Uterus (tissue), 3 donors: ENCODE measurements at regions not wholly inside any gene's neighbourhood (a gene's known extent, or its start where the extent isn't known, plus 50 kb on each side); places are given as distances from the start of the nearest gene placed in this dataset.
"Not testable (repeated sequence)": the region's sequence is repeated elsewhere in the genome, so short reads cannot be mapped to it uniquely, and the experiment has no call there.

Experiments used
- DNase-seq, 2 donors: peaks; one replicate each; pipeline ENCODE4 v3.0.0-alpha.2; 2019 to 2020
- H3K27ac ChIP-seq, 2 donors: fragments of 200-600 bp; sonication (generic); 1 replicate in 1 of 2; 2 replicates in 1 of 2; pipeline ENCODE4 v1.5.1; 2016 to 2018
- H3K27me3 ChIP-seq, 2 donors: fragments of 200-600 bp; sonication (generic); one replicate each; pipeline ENCODE4 v1.5.1; 2018 to 2019; ENCODE audit warnings: control low read depth in 1 of 2
- H3K36me3 ChIP-seq, 2 donors: fragments of 200-600 bp; sonication (generic); one replicate each; pipeline ENCODE4 v1.5.1; 2019; ENCODE audit warnings: control low read depth in 1 of 2
- H3K4me1 ChIP-seq, 2 donors: fragments of 200-600 bp; sonication (generic); one replicate each; pipeline ENCODE4 v1.5.1; 2018 to 2019; ENCODE audit warnings: control low read depth in 1 of 2
- H3K4me3 ChIP-seq, 2 donors: fragments of 200-600 bp; sonication (generic); 1 replicate in 1 of 2; 2 replicates in 1 of 2; pipeline ENCODE4 v1.5.1; 2018 to 2019; ENCODE audit warnings: mild to moderate bottlenecking in 1 of 2
- H3K9me3 ChIP-seq, 2 donors: fragments of 200-600 bp; sonication (generic); one replicate each; pipeline ENCODE4 v1.5.1; 2019; ENCODE audit warnings: control low read depth in 1 of 2
- POLR2A ChIP-seq, 2 donors: fragments of 450-650 bp; IDR thresholded peaks; one replicate each; pipeline ENCODE4 v1.6.1; 2016; ENCODE audit warnings: antibody characterized with exemption in 2 of 2, mild to moderate bottlenecking in 1 of 2, moderate library complexity in 1 of 2
- intact Hi-C: fragments of 100-400 bp; cut with DNase I; formaldehyde crosslinking; loops from one replicate; pipeline ENCODE4 v1.15.1; 2023; ENCODE audit warnings: low total_unique reads
- TF ChIP-seq, protein P1 (sequence below), 4 experiments: fragments of 200-600 bp in 2 of 4; fragments of 450-650 bp in 2 of 4; sonication (generic) in 2 of 4; IDR thresholded peaks; one replicate each; pipeline ENCODE4 v1.5.1; 2016 to 2019; ENCODE audit warnings: antibody characterized with exemption in 4 of 4, mild to moderate bottlenecking in 2 of 4, moderate library complexity in 1 of 4
- donor health status: DM: yes; HTN: yes; CAD: no.

DNA sequence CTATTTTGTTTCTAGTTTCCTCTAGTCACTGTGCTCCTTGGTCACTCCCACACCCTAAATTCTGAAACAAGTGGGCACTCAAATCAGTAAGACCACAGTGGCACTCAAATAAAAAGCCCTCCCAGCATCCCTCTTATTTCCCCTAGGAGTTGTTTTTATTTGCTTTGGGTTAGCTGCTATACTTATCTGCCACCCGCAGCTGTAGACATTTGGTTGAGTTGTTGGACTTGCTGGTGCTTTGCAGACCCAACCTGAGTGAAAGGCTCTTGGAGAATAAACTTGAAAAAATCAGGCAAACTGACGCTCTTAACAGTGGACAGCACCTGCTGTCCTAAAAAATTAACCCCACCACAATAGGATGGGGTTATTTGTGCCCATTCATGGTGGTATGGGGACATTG, 203.0 kb downstream of the SPATA31A6 start:
- Histone ChIP-seq H3K4me3 (no peak overlapping the region), H3K9me3 (no peaks in the 10 kb centered on the region), H3K4me1 (no peaks in the 10 kb centered on the region), H3K27me3 (no peaks in the 10 kb centered on the region), H3K36me3 (no peaks in the 10 kb centered on the region), H3K27ac (no peak overlapping the region)
- intact Hi-C loops = no loop called here
- no peak for DNase-seq
- TF ChIP-seq, protein P1, sequence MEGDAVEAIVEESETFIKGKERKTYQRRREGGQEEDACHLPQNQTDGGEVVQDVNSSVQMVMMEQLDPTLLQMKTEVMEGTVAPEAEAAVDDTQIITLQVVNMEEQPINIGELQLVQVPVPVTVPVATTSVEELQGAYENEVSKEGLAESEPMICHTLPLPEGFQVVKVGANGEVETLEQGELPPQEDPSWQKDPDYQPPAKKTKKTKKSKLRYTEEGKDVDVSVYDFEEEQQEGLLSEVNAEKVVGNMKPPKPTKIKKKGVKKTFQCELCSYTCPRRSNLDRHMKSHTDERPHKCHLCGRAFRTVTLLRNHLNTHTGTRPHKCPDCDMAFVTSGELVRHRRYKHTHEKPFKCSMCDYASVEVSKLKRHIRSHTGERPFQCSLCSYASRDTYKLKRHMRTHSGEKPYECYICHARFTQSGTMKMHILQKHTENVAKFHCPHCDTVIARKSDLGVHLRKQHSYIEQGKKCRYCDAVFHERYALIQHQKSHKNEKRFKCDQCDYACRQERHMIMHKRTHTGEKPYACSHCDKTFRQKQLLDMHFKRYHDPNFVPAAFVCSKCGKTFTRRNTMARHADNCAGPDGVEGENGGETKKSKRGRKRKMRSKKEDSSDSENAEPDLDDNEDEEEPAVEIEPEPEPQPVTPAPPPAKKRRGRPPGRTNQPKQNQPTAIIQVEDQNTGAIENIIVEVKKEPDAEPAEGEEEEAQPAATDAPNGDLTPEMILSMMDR (IDR thresholded peaks at IDR 0.05) = no peak

DNA sequence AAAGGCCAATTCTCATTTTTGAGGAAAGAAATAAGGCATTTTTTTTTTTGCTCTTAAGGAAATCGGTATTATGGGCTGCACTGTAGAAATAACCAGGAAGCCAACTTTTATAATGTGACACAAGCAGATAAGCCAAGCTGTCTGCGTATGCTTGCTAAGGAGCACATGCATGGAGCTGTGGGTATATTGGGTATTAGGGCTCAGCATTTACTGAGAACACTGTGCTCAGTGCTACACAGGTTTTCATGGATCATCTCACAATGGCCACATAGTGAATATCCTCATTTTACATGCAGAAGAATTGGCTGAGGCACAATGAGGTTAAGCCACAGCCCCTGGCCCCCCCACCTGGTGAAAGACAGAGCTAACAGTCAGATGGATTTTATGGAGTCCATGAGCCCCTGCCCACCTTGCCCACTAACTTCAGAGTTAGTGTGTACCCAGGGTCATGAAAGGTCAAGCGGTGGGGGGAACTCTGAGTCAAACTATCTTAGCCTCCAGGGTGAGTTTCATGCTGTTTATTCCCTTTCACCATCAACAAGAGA, 204.8 kb downstream of the SPATA31A6 start:
- TF ChIP-seq, protein P1 (IDR thresholded peaks at IDR 0.05) = no peak
- TF ChIP-seq POLR2A (IDR thresholded peaks at IDR 0.05) = no peak
- no peaks in the 10 kb centered on the region for H3K27me3 ChIP-seq
- DNase-seq = no peak
- H3K4me3 ChIP-seq = no peak overlapping the region
- no peak overlapping the region for H3K27ac ChIP-seq
- no peaks in the 10 kb centered on the region for H3K9me3 ChIP-seq
- H3K4me1 ChIP-seq = no peaks in the 10 kb centered on the region
- no peaks in the 10 kb centered on the region for H3K36me3 ChIP-seq
- intact Hi-C loops = no loop called here

DNA sequence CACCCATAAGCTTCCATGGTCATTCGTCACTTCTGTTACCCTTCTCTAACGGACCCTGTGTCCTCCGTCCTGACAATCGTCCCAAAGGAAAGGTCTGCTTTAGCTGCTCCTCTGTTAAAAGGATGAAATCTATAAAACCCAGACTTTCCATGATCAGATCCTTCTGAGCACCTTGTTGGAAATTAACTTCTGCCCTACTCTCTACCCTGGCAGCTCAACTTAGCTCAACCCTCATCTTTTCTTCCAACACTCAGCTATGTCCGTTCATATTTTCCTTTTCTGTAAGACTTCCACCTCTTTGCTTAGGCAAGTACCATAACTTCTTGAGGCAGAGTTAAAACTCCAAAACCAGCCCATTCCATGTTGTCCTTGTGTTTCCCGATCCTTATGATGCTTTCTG, 205.4 kb downstream of the SPATA31A6 start:
- H3K4me3 ChIP-seq = no peak overlapping the region
- no peak overlapping the region for H3K27ac ChIP-seq
- DNase-seq = no peak
- H3K36me3 ChIP-seq = no peaks in the 10 kb centered on the region
- intact Hi-C loops = no loop called here
- TF ChIP-seq, protein P1 (IDR thresholded peaks at IDR 0.05) = no peak
- TF ChIP-seq POLR2A (IDR thresholded peaks at IDR 0.05) = no peak
- H3K27me3 ChIP-seq = no peaks in the 10 kb centered on the region
- no peaks in the 10 kb centered on the region for H3K4me1 ChIP-seq
- no peaks in the 10 kb centered on the region for H3K9me3 ChIP-seq

DNA sequence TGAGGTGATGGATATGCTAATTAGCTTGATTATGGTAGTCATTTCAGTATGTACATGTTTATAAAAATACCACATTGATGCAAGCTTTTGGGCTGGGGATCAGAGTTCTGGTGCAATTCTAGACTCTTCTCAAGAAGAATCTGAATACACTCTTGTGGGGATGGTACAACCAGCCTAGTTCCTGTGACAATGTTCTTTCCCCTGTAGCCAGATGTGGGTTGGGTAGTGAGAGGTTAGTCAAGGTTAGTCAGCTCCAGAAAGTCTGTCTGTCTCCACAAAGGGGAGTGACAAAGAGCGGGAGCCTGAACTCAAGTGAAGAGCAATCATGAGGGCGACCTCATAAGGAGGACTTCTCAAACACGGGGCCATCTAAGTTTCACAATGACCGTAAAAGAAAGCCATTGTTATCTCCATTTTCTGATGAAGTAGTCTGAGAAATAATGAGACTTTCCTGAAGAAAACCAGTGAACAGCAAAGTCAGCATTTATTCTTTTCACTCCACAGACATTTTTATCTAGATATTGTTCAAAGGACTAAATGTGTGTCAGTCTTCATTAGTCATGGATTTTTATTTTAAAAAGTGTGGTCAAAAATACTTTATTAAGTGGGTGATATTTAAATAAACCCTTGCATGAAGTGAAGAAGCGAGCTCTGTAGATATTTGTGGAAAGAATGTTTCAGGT, 209.5 kb downstream of the SPATA31A6 start:
- intact Hi-C loops, H3K4me3 ChIP-seq, H3K27ac ChIP-seq, DNase-seq, H3K36me3 ChIP-seq, H3K27me3 ChIP-seq, H3K4me1 ChIP-seq, H3K9me3 ChIP-seq: not testable (repeated sequence)

DNA sequence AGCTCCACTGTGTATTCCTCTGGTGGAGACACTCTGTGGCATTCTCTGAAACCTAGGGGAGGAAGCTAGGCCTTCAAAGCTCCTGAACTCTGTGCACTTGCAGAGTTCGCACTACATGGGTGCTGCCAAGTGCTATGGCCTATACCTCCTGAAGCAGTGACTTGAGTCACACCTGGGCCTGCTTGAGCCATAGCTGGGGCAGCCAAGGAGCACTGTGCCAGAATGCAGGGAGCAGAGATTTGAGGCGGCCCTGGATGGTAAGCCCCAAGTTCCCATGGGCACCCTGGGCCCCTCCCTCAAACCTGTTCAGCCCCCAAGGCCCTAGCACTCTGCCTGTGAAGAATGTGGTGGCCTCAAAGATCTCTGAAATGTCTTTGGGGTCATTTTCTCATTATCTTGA, 212.9 kb downstream of the SPATA31A6 start:
- no peak for DNase-seq
- Histone ChIP-seq H3K27me3 (no peaks in the 10 kb centered on the region), H3K9me3 (no peaks in the 10 kb centered on the region), H3K4me1 (no peaks in the 10 kb centered on the region), H3K27ac (no peak overlapping the region), H3K36me3 (no peaks in the 10 kb centered on the region), H3K4me3 (no peak overlapping the region)
- TF ChIP-seq, protein P1 (IDR thresholded peaks at IDR 0.05) = no peak
- no peak for TF ChIP-seq POLR2A (IDR thresholded peaks at IDR 0.05)
- intact Hi-C loops = no loop called here

DNA sequence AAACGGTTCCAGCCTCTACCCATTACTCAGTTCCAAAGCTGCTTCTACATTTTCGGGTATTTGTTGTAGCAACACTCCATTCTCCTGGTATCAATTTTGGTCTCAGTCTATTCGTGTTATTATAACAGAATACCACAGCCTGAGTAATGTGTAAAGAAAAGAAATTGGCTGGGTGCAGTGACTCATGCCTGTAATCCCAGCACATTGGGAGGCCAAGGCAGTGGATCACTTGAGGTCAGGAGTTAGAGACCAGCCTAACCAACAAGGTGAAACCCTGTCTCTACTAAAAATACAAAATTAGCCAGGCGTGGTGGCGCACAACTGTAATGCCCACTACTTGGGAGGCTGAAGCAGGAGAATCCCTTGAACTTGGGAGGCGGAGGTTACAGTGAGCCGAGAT, 213.9 kb downstream of the SPATA31A6 start:
- DNase-seq, H3K4me3 ChIP-seq, H3K27me3 ChIP-seq, intact Hi-C loops, H3K27ac ChIP-seq, H3K4me1 ChIP-seq, H3K36me3 ChIP-seq, H3K9me3 ChIP-seq: not testable (repeated sequence)

DNA sequence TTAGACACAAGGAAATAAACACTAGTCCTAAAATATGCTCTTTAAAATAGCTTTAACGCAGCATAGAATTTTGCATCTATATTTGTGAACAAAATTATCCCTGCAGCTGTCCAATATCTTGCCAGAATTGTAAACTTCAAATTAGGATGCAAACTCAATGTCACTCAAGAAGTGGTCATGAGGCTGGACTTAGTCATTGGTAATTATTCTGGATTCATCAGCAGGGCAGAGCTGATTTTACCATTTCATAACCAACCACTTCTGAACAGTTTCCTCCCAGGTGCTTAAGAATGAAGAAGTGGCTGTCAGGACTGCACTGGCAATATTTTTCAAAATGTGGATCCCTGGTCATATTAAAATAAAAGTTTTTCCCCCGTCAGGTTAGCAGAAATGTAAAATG, 219.5 kb downstream of the SPATA31A6 start:
- H3K36me3 ChIP-seq, H3K27me3 ChIP-seq, H3K4me1 ChIP-seq, intact Hi-C loops, H3K27ac ChIP-seq, H3K9me3 ChIP-seq, H3K4me3 ChIP-seq, DNase-seq: not testable (repeated sequence)

DNA sequence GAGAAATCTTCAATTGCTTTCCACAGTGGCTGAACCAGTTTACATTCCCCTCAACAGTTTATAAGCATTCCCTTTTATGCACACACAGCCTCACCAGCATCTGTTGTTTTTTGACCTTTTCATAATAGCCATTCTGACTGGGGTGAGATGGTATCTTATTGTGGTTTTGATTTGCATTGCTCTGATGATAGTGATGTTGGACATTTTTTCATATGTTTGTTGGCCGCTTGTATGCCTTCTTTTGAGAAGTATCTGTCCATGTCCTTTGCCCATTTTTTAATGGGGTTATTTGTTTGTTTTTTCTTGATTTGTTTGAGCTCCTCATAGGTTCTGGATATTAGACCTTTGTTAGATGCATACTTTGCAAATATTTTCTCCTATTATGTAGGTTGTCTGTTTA, 226.1 kb downstream of the SPATA31A6 start:
- DNase-seq, H3K4me1 ChIP-seq, H3K27me3 ChIP-seq, H3K9me3 ChIP-seq, intact Hi-C loops, H3K4me3 ChIP-seq, H3K36me3 ChIP-seq, H3K27ac ChIP-seq: not testable (repeated sequence)

DNA sequence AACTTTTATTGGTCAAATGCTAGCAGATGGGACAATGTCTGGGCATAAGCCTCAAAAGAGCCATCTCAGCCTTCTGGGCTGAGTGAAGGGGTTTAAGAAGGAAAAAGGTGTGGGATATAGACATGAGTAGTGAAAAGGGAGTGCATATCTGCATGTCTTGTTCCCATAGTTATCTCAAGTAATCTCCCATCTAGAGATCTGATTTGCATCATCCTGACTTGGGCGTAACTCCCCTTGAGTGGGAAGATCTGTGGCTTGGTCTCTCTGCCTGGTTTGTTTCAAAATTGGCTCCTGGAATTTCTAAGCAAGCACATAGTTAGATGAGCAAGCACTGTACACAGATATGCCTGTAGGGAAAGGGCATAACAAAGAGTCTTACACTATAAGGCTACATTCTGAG, 228.9 kb downstream of the SPATA31A6 start:
- H3K36me3 ChIP-seq, H3K4me3 ChIP-seq, H3K27ac ChIP-seq, H3K27me3 ChIP-seq, DNase-seq, H3K9me3 ChIP-seq, H3K4me1 ChIP-seq, intact Hi-C loops: not testable (repeated sequence)
